HG03139 (cell line): ENCODE measurements at regions not wholly inside any gene's neighbourhood (a gene's known extent, or its start where the extent isn't known, plus 50 kb on each side); places are given as distances from the start of the nearest gene placed in this dataset.
"Not testable (repeated sequence)": the region's sequence is repeated elsewhere in the genome, so short reads cannot be mapped to it uniquely, and the experiment has no call there.

ENCODE experiments used
- ATAC-seq: cut with Tn5 transposase; IDR thresholded peaks from one replicate; pipeline ENCODE4 v1.9.1; 2021; ENCODE audit not compliant: unreplicated experiment

DNA sequence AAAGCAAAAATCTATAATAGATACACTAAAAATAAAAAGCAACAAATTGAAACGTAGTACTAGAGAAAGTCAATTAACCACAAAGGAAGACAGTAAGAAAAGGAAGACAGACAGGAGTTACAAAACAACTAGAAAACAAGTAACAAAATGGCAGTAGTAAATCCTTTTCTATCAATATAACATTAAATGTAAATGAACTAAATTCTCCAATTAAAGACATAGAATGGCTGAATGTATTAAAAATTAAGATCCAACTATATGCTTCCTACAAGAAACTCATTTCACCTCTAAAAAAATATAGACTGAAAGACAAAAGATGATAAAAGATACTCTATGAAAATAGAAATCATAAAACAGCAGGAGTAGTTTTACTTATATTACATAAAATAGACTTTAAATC lies 79.1 kb downstream of the CTH start:
- ATAC-seq, result no peak

- no peak for ATAC-seq
Measured at GRCh38 chr1:70495370-70495769, 84.3 kb downstream of the CTH start.

- no peak for ATAC-seq
Measured at GRCh38 chr1:70496181-70496580, 85.1 kb downstream of the CTH start.

DNA sequence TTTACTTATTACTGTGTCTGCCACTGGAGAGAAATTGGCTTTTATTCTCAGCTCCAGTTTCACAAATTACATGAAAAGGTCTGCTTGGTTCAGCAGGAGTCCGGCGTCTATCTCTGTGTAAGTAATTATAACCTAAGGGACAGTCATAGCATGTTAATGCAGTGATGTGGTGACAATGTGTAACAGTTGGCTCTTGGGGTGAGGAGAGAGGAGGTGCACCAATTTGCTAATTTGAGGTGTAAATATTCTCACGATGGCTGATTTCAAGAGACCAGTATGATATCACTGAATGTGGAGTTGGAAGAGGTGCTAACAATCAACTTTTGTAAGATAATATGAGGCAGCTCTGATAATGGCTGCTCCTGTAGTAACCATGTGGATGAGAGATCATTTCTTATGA lies 86.1 kb downstream of the CTH start:
- no peak for ATAC-seq

- no peak for ATAC-seq
Measured at GRCh38 chr1:70498666-70499065, 87.6 kb downstream of the CTH start.

- no peak for ATAC-seq
Measured at GRCh38 chr1:70499695-70500094, 88.6 kb downstream of the CTH start.

DNA sequence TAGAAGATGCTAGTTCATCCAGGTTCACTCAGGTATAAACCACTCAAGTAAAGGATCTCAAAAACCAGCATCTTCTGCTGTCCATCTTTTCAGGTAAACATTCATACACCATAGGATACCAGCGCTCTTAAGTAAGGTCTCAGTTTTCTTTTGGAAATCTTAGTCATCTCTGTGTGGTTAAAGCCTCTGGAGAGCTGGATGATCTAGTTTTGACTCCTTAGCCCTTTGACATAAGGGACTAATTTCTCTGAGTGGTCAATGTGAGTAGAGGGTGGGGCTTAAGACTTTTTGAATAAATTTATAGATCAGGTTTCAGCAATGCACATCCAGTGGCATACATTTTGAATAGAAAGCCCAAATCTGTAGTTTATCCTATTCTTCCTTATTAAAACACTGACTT lies 92.3 kb downstream of the CTH start:
- no peak for ATAC-seq

- peak; percentile 68 for ATAC-seq
Measured at GRCh38 chr1:70504176-70504820, 93.2 kb downstream of the CTH start.

GRCh38 chr1:70504821-70505193 lies 93.7 kb downstream of the CTH start:
- peak; percentile 19 for ATAC-seq

- ATAC-seq, result not testable (repeated sequence)
Measured at GRCh38 chr1:70507991-70508390, 96.9 kb downstream of the CTH start.

DNA sequence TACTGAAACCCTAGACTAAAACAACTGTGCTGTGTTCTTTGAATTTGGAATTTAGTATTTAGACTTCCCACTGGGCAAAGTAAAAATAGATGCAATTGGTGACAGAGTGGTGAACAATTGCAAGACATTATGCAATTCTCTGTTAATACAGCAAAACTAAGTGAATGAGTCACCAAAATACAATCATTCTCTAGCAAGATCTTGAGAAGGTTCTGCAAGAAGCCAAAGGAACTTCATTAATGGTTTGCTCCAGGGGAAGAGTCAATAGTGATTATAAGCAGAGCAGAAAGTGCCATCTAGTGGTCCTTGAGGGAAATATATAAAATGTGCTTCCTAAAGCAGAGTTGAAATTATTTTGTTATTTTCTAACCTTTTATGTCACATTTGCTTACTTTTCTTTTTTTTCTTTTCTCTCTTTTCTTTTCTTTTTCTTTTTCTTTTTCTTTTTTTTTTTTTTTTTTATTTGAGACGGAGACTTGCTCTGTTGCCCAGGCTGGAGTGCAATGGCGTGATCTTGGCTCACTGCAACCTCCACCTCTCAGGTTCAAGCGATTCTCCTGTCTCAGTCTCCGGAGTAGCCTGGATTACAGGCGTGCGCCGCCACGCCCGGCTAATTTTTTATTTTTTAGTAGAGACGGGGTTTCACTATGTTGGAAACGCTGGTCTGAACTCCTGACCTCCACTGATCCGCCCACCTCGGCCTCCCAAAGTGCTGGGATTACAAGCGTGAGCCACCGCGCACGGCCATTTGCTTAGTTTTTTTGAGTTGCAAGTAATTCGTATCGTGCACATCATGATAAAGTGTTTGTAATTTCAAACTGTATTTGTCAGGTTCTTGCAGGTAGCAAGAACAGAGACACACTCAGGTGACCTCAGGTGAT lies 99.2 kb downstream of the CTH start:
- ATAC-seq, result peak; percentile 82

DNA sequence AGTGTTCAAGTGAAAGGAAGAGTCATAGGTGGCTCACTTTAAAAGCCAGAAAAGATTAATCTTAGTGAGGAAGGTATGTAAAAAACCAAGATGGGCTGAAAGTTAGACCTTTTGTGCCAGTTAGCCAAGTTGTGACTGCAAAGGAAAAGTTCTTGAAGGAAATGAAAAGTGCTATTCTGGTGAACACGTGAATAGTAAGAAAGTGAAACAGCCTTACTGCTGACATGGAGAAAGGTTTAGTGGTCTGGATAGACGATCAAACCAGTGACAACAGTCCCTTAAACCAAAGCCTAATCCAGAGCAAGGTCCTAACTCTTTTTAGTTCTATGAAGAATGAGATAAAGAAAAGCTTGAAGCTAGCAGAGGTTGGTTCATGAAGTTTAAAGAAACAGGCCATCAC lies 106.4 kb downstream of the CTH start:
- ATAC-seq, result no peak

DNA sequence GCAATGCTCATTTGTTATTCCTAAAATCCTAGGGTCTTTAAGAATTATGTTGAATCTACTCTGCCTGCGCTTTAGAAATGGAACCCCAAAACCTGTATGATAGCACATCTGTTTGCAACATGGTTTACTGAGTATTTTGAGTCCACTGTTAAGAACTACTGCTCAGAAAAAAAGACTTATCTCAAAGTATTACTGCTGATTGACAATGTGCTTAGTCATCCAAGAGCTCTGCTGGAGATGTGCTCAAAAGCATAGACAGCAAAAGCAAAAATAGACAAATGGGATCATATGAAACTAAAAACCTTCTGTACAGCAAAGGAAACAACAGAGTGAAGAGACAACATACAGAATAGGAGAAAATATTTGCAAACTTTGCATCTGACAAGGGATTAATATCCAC lies 107.0 kb downstream of the CTH start:
- ATAC-seq, result no peak

GRCh38 chr1:70528590-70529333 lies 117.7 kb downstream of the CTH start:
- ATAC-seq, result no peak

DNA sequence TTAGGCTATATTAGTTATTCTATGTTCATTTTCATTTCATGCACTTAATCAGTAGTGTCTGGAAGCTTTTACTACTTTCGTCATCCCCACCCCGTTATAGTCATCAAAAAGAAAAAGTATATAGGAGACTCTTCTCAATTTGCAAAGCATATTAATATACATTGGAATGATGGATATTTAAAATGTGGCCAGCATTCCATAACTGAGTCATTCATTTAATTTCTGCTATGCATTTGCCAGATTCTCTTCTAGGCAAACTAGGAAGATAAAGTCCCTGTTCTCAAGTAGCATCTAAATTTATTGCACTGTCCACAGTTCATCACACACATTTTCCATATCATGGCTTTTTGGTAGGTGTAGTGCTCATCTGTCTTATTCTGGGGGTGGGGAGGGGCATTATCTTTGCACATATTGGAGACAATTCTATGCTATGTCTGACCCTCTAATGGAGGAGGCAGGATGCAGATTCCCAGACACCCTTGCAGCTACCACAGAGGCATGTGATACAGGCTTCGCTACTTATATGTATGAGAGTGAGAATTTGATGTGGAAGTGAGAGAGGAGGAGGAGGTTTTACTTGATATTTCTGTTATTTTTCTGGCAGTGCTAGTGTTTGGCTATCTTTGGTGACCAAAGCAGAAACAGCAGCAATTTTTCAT lies 125.8 kb downstream of the CTH start:
- no peak for ATAC-seq

DNA sequence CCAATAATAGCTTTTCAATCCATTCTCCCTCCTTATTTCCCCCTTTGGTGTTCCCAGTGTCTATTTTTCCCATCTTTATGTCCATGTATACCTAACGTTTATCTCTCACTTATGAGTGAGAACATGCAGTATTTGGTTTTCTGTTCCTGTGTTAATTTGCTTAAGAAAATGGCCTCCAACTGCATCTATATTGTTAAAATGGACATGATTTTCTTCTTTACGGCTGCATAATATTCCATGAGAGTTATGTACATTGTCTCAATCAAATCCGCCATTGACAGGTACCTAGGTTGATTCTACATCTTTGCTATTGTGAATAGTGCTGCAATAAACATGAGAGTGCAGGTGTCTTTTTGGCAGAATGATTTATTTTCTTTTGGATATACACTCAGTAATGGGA lies 126.7 kb downstream of the CTH start:
- no peak for ATAC-seq

GRCh38 chr1:70542030-70542429 lies 131.0 kb downstream of the CTH start:
- no peak for ATAC-seq

DNA sequence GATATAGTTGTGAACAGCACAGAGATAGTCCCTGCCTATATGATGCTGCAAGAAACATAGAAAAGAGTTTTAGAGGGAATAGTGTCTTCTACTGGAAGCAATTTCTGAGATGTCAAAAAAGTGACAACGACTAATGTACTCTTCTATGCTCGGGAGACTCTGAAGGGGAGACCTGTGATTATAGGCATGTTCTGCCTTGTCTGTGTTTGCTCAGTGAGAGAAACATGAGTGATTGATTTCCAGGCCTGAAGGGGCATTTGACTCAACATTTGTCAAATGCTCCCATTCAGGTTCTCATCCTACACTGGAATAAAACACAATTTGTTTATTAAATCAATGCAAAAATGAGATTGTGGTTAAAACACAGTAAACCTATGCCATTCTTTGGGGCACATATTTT lies 131.8 kb downstream of the CTH start:
- no peak for ATAC-seq

DNA sequence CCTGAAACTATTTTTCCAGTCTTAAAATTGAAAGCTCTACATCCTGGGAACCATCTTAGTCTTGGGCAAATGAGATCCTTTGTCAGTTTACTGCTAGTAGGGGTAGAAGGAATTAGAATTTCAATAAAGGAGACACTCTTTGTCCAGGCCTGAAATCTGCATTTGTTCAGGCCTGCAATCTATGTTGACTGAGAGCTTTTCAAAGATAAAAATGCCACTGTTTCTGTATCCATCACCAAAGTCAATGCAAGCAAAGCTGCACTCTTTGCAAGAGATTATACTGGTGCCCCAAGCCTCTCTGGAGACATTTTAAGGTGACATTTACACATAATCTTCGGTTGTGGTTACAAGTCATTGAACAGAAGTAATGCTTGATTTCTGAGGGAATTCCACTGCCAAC lies 135.7 kb downstream of the CTH start:
- ATAC-seq, result no peak

- no peak for ATAC-seq
Measured at GRCh38 chr1:70552662-70553566, 141.8 kb downstream of the CTH start.
